GM19035 (cell line): ENCODE measurements at regions not wholly inside any gene's neighbourhood (a gene's known extent, or its start where the extent isn't known, plus 50 kb on each side); places are given as distances from the start of the nearest gene placed in this dataset.
"Not testable (repeated sequence)": the region's sequence is repeated elsewhere in the genome, so short reads cannot be mapped to it uniquely, and the experiment has no call there.

ENCODE experiments used
- ATAC-seq: cut with Tn5 transposase; IDR thresholded peaks from one replicate; pipeline ENCODE4 v1.9.1; 2021; ENCODE audit not compliant: unreplicated experiment

- no peak for ATAC-seq
Observed at GRCh38 chr13:30816736-30817135, 81.4 kb downstream of the ALOX5AP start.

GRCh38 chr13:30818323-30818960 lies 83.1 kb downstream of the ALOX5AP start:
- ATAC-seq: no peak

GRCh38 chr13:30819136-30819888 lies 84.0 kb downstream of the ALOX5AP start:
- ATAC-seq: no peak

GRCh38 chr13:30821421-30821820 lies 84.7 kb upstream of the MEDAG start:
- no peak for ATAC-seq

- no peak for ATAC-seq
Observed at GRCh38 chr13:30824651-30825050, 81.4 kb upstream of the MEDAG start.

GRCh38 chr13:30826911-30827577 lies 79.0 kb upstream of the MEDAG start:
- ATAC-seq: no peak

- ATAC-seq: no peak
Observed at GRCh38 chr13:30827578-30827925, 78.5 kb upstream of the MEDAG start.

GRCh38 chr13:30829145-30829832 lies 76.8 kb upstream of the MEDAG start:
- ATAC-seq: no peak

- no peak for ATAC-seq
Observed at GRCh38 chr13:30829833-30830637, 76.0 kb upstream of the MEDAG start.

GRCh38 chr13:30830638-30830965 lies 75.5 kb upstream of the MEDAG start:
- ATAC-seq: no peak

GRCh38 chr13:30831515-30831914 lies 74.6 kb upstream of the MEDAG start:
- no peak for ATAC-seq

GRCh38 chr13:30832377-30832776 lies 73.7 kb upstream of the MEDAG start:
- no peak for ATAC-seq

GRCh38 chr13:30832845-30833332 lies 73.2 kb upstream of the MEDAG start:
- ATAC-seq: no peak

GRCh38 chr13:30835442-30835841 lies 70.6 kb upstream of the MEDAG start:
- ATAC-seq: no peak

GRCh38 chr13:30837227-30838159 lies 68.6 kb upstream of the MEDAG start:
- no peak for ATAC-seq

- not testable (repeated sequence) for ATAC-seq
Observed at GRCh38 chr13:30839636-30840035, 66.4 kb upstream of the MEDAG start.

GRCh38 chr13:30840515-30840914 lies 65.6 kb upstream of the MEDAG start:
- ATAC-seq: no peak

- no peak for ATAC-seq
Observed at GRCh38 chr13:30841154-30841553, 64.9 kb upstream of the MEDAG start.

GRCh38 chr13:30843548-30843947 lies 62.5 kb upstream of the MEDAG start:
- no peak for ATAC-seq
